Endothelial cell of umbilical vein (primary cell): ENCODE measurements at regions not wholly inside any gene's neighbourhood (a gene's known extent, or its start where the extent isn't known, plus 50 kb on each side); places are given as distances from the start of the nearest gene placed in this dataset.

Experiments
- BruUV-seq: library from RNA; stranded (reverse); fragments of 400-500 nt; replicated peaks from 2 replicates; lab custom pipeline; 2021; lab: Mats Ljungman, UMichigan
- CTCF ChIA-PET: fragments of 300-600, 350-600 bp; sonication (Branson Sonifier 250); formaldehyde crosslinking; loops from one replicate; lab custom pipeline; 2021; ENCODE audit warnings: antibody characterized with exemption, inconsistent platforms; lab: Charles Lee
- POLR2A ChIA-PET: fragments of 300-600, 350-600 bp; sonication (Branson Sonifier 250); formaldehyde crosslinking; loops from one replicate; lab custom pipeline; 2021; ENCODE audit warnings: antibody characterized with exemption, inconsistent platforms; lab: Charles Lee
- DNase-seq: peaks from one replicate; pipeline ENCODE4 v3.0.0-alpha.2; 2011; ENCODE audit warnings: low read depth, low spot score
- FAIRE-seq: peaks from 2 replicates; lab custom pipeline; 2011; peaks lifted over from hg19 to GRCh38; lab: Jason Lieb, UNC
- H2AFZ ChIP-seq: 2 replicates; pipeline ENCODE4 v1.6.0; 2012; ENCODE audit warnings: low read depth, low read length, control low read depth, inconsistent platforms
- H3K27ac ChIP-seq: 2 replicates; pipeline ENCODE4 v1.5.1; 2011; ENCODE audit warnings: low read depth, mild to moderate bottlenecking, control low read depth, low read length, moderate library complexity; ENCODE audit not compliant: insufficient read depth
- H3K27me3 ChIP-seq, 2 experiments: 2 replicates each; pipeline versions ENCODE4 v1.6.0 to v1.6.1; 2011; ENCODE audit warnings: low read length in 2 of 2, mixed read lengths in 1 of 2; ENCODE audit not compliant: control insufficient read depth in 2 of 2, insufficient read depth in 2 of 2
- H3K36me3 ChIP-seq, 2 experiments: 2 replicates in 1 of 2; 3 replicates in 1 of 2; pipeline ENCODE4 v1.5.1; 2011; ENCODE audit warnings: low read length in 2 of 2, mild to moderate bottlenecking in 1 of 2, moderate library complexity in 1 of 2; ENCODE audit not compliant: control insufficient read depth in 2 of 2, insufficient read depth in 2 of 2; ENCODE audit errors: extremely low read depth in 1 of 2
- H3K4me1 ChIP-seq: 3 replicates; pipeline ENCODE4 v1.5.1; 2011; ENCODE audit warnings: mild to moderate bottlenecking, low read length; ENCODE audit not compliant: control insufficient read depth, insufficient read depth; ENCODE audit errors: extremely low read depth
- H3K4me2 ChIP-seq: 2 replicates; pipeline ENCODE4 v1.6.1; 2011; ENCODE audit warnings: low read length, control low read depth, mixed read lengths; ENCODE audit not compliant: insufficient read depth
- H3K4me3 ChIP-seq, 3 experiments: fragments of 200-600 bp in 1 of 3; sonication (generic), shearing (Covaris generic) in 1 of 3; replicated peaks in 1 of 3; 2 replicates each; pipeline ENCODE4 v1.5.1; 2011 to 2016; ENCODE audit warnings: control low read depth in 3 of 3, low read length in 3 of 3, mild to moderate bottlenecking in 2 of 3, inconsistent platforms in 1 of 3, low read depth in 1 of 3, moderate library complexity in 1 of 3; ENCODE audit not compliant: insufficient read depth in 1 of 3
- H3K79me2 ChIP-seq: 2 replicates; pipeline ENCODE4 v1.6.0; 2012; ENCODE audit warnings: low read length, inconsistent platforms; ENCODE audit not compliant: control insufficient read depth, insufficient read depth
- H3K9ac ChIP-seq: replicated peaks from 2 replicates; pipeline ENCODE3; 2011; ENCODE audit warnings: low read length, control low read depth; ENCODE audit not compliant: insufficient read depth; ENCODE audit errors: extremely low read depth
- H3K9me1 ChIP-seq: replicated peaks from 3 replicates; pipeline ENCODE4 v1.6.0; 2011; ENCODE audit warnings: mild to moderate bottlenecking, low read length; ENCODE audit not compliant: control insufficient read depth, insufficient read depth; ENCODE audit errors: extremely low read depth
- H3K9me3 ChIP-seq: replicated peaks from 2 replicates; pipeline ENCODE4 v1.5.1; 2012; ENCODE audit warnings: low read length, inconsistent platforms; ENCODE audit not compliant: control insufficient read depth, insufficient read depth
- H4K20me1 ChIP-seq: replicated peaks from 2 replicates; pipeline ENCODE3; 2011; ENCODE audit warnings: mild to moderate bottlenecking, low read length; ENCODE audit not compliant: control insufficient read depth, insufficient read depth; ENCODE audit errors: extremely low read depth
- CTCF ChIP-seq, 2 donors: IDR thresholded peaks; 1 replicate in 1 of 2; 2 replicates in 1 of 2; pipeline ENCODE4 v1.5.1; 2011; ENCODE audit warnings: low read length in 2 of 2, mild to moderate bottlenecking in 2 of 2, moderate library complexity in 2 of 2, control low read depth in 1 of 2, inconsistent platforms in 1 of 2, low read depth in 1 of 2; ENCODE audit not compliant: insufficient read depth in 1 of 2; ENCODE audit errors: extremely low read depth in 1 of 2
- EZH2 ChIP-seq: IDR thresholded peaks from 2 replicates; pipeline ENCODE4 v1.6.1; 2012; ENCODE audit warnings: borderline replicate concordance, low read depth, mild to moderate bottlenecking, moderate library complexity, low read length, inconsistent platforms; ENCODE audit not compliant: severe bottlenecking
- FOS ChIP-seq: IDR thresholded peaks from 2 replicates; pipeline ENCODE4 v1.6.1; 2011; ENCODE audit warnings: mild to moderate bottlenecking, low read length, moderate library complexity, borderline replicate concordance; ENCODE audit not compliant: insufficient read depth
- GATA2 ChIP-seq: IDR thresholded peaks from 2 replicates; pipeline ENCODE4 v1.7.0; 2011; ENCODE audit warnings: low read depth, mild to moderate bottlenecking, moderate library complexity, mixed read lengths, low read length; ENCODE audit not compliant: insufficient read length, insufficient read depth
- JUN ChIP-seq: IDR thresholded peaks from 2 replicates; pipeline ENCODE4 v1.6.1; 2011; ENCODE audit warnings: borderline replicate concordance, low read depth; ENCODE audit not compliant: insufficient read length, insufficient read depth
- MAX ChIP-seq: IDR thresholded peaks from 2 replicates; pipeline ENCODE4 v1.6.1; 2011; ENCODE audit not compliant: insufficient read depth, insufficient read length
- MYC ChIP-seq: IDR thresholded peaks from one replicate; pipeline ENCODE4 v1.6.1; 2011; ENCODE audit warnings: mild to moderate bottlenecking, low read depth, low read length
- POLR2A ChIP-seq: IDR thresholded peaks from 2 replicates; pipeline ENCODE4 v1.6.1; 2012; ENCODE audit warnings: low read depth, mild to moderate bottlenecking, control low read depth, low read length
- POLR2AphosphoS5 ChIP-seq: IDR thresholded peaks from 2 replicates; pipeline ENCODE4 v1.6.1; 2012; ENCODE audit warnings: low read depth, mild to moderate bottlenecking, control low read depth, low read length, moderate library complexity; ENCODE audit not compliant: insufficient read depth
- dilution Hi-C: fragments of 300-500 bp; cut with MboI; formaldehyde crosslinking; loops from one replicate; pipeline ENCODE4 v1.15.0; 2019; ENCODE audit warnings: low sequenced_read_pairs; ENCODE audit not compliant: extremely low pct_ligation_motif_present
- intact Hi-C: fragments of 100-400 bp; cut with micrococcal nuclease; formaldehyde crosslinking; loops from one replicate; pipeline ENCODE4 v1.10.0; 2022

- no peaks in the 10 kb centered on the region for H3K27me3 ChIP-seq
- no TSS peak for BruUV-seq
- H4K20me1 ChIP-seq, result no peaks in the 10 kb centered on the region
- H3K4me2 ChIP-seq, result no peak overlapping the region
- H3K9me3 ChIP-seq, result no peaks in the 10 kb centered on the region
- no peak overlapping the region for H3K4me3 ChIP-seq
- no peak overlapping the region for H3K9ac ChIP-seq
- H3K9me1 ChIP-seq, result no peaks in the 10 kb centered on the region
- FAIRE-seq, result no peak
- no peaks in the 10 kb centered on the region for H3K36me3 ChIP-seq
- ChIA-PET CTCF (no interaction called here), POLR2A (no interaction called here)
- intact Hi-C loops (no loop called here), dilution Hi-C loops (no loop called here)
- TF ChIP-seq POLR2AphosphoS5 (no peak), GATA2 (no peak), CTCF (IDR thresholded peaks at IDR 0.05; ENCODE audit: extremely low read depth in 1 of 2, insufficient read depth in 1 of 2, low read depth in 1 of 2, low read length in 2 of 2) (no peak), MAX (no peak)
- H3K4me1 ChIP-seq, result no peaks in the 10 kb centered on the region
- DNase-seq, result no peak
- H2AFZ ChIP-seq, result no peak overlapping the region
- H3K79me2 ChIP-seq, result no peaks in the 10 kb centered on the region
- H3K27ac ChIP-seq, result no peak overlapping the region
These were observed 215.6 kb upstream of the VEPH1 start for GRCh38 chr3:157718800-157719199.

- Histone ChIP-seq H3K27me3 (no peaks in the 10 kb centered on the region), H4K20me1 (no peaks in the 10 kb centered on the region), H2AFZ (no peak overlapping the region), H3K9me1 (no peaks in the 10 kb centered on the region), H3K9ac (no peak overlapping the region), H3K4me3 (no peak overlapping the region), H3K4me1 (no peaks in the 10 kb centered on the region), H3K27ac (no peak overlapping the region), H3K79me2 (no peaks in the 10 kb centered on the region), H3K4me2 (no peak overlapping the region), H3K36me3 (no peaks in the 10 kb centered on the region), H3K9me3 (no peaks in the 10 kb centered on the region)
- TF ChIP-seq POLR2AphosphoS5 (no peak), POLR2A (no peak), MYC (no peak), CTCF (IDR thresholded peaks at IDR 0.05; ENCODE audit: extremely low read depth in 1 of 2, insufficient read depth in 1 of 2, low read depth in 1 of 2, low read length in 2 of 2) (no peak), MAX (no peak), EZH2 (no peak), FOS (no peak), GATA2 (no peak), JUN (no peak)
- ChIA-PET POLR2A (no interaction called here), CTCF (no interaction called here)
- FAIRE-seq (no peak), DNase-seq (no peak)
- dilution Hi-C loops, result no loop called here
- no TSS peak for BruUV-seq
- intact Hi-C loops, result loop anchor here (5.0 kb wide), 1 partner anchor 539 kb away; no protein-coding TSS in a partner anchor
These were observed 209.9 kb upstream of the VEPH1 start for GRCh38 chr3:157713101-157713500.
